ENCODE measurements at regions not wholly inside any gene's neighbourhood (a gene's known extent, or its start where the extent isn't known, plus 50 kb on each side); places are given as distances from the start of the nearest gene placed in this dataset.

GRCh38 chr15:26144836-26145235 lies 281.7 kb upstream of the ATP10A start:
- TF ChIP-seq, protein P1, sequence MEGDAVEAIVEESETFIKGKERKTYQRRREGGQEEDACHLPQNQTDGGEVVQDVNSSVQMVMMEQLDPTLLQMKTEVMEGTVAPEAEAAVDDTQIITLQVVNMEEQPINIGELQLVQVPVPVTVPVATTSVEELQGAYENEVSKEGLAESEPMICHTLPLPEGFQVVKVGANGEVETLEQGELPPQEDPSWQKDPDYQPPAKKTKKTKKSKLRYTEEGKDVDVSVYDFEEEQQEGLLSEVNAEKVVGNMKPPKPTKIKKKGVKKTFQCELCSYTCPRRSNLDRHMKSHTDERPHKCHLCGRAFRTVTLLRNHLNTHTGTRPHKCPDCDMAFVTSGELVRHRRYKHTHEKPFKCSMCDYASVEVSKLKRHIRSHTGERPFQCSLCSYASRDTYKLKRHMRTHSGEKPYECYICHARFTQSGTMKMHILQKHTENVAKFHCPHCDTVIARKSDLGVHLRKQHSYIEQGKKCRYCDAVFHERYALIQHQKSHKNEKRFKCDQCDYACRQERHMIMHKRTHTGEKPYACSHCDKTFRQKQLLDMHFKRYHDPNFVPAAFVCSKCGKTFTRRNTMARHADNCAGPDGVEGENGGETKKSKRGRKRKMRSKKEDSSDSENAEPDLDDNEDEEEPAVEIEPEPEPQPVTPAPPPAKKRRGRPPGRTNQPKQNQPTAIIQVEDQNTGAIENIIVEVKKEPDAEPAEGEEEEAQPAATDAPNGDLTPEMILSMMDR (IDR thresholded peaks at IDR 0.05): no peak
- 73% methylated on average over 4 of the region's 4 CpGs for WGBS
- Histone ChIP-seq H3K27me3 (replicated peaks; ENCODE audit: insufficient read depth) (no peaks in the 10 kb centered on the region), H3K4me1 (replicated peaks) (no peaks in the 10 kb centered on the region), H3K4me3 (no peak overlapping the region), H3K27ac (no peak overlapping the region), H3K36me3 (no peaks in the 10 kb centered on the region), H3K9me3 (no peaks in the 10 kb centered on the region)
- DNase-seq (ENCODE audit: low spot score): no peak
- intact Hi-C loops (cut with DNase I): no loop called here

- Histone ChIP-seq H3K9me3 (no peaks in the 10 kb centered on the region), H3K27ac (no peak overlapping the region), H3K27me3 (replicated peaks; ENCODE audit: insufficient read depth) (no peaks in the 10 kb centered on the region), H3K4me3 (no peak overlapping the region), H3K36me3 (no peaks in the 10 kb centered on the region), H3K4me1 (replicated peaks) (no peaks in the 10 kb centered on the region)
- WGBS: 98% methylated on average over 1 of the region's 1 CpG
- intact Hi-C loops (cut with DNase I): no loop called here
- TF ChIP-seq POLR2AphosphoS5 (IDR thresholded peaks at IDR 0.05) (no peak), POLR2A (IDR thresholded peaks at IDR 0.05) (no peak)
- TF ChIP-seq, protein P1 (IDR thresholded peaks at IDR 0.05): no peak
- DNase-seq (ENCODE audit: low spot score): no peak
Observed at GRCh38 chr15:26143221-26143620, 280.1 kb upstream of the ATP10A start.

- WGBS: 72% methylated on average over 11 of the region's 11 CpGs
- Histone ChIP-seq H3K36me3 (no peaks in the 10 kb centered on the region), H3K4me1 (replicated peaks) (no peaks in the 10 kb centered on the region), H3K27ac (no peak overlapping the region), H3K27me3 (replicated peaks; ENCODE audit: insufficient read depth) (no peaks in the 10 kb centered on the region), H3K9me3 (no peaks in the 10 kb centered on the region), H3K4me3 (no peak overlapping the region)
- TF ChIP-seq POLR2A (IDR thresholded peaks at IDR 0.05) (no peak), POLR2AphosphoS5 (IDR thresholded peaks at IDR 0.05) (no peak)
- TF ChIP-seq, protein P1 (IDR thresholded peaks at IDR 0.05): no peak
- intact Hi-C loops (cut with DNase I): no loop called here
- DNase-seq (ENCODE audit: low spot score): no peak
Observed at GRCh38 chr15:26134812-26135211, 271.7 kb upstream of the ATP10A start.

DNA sequence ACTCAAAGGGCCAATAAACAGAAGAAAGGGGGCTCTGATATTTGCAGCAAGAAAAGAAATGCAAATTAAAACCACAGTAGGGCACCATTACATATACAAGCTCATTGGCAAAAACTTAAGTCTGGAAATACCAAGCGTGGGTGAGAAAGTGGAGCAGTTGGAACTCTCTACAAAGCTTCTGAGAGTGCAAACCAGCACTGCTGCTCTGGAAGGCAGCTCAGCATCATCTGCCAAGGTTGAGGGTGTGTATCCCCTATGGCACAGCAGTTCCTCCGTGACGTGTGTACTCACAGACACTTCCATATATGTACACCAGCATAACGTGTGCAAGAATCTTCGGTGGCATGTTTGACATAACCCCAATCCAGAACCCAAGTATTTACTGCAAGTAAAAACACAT lies 271.0 kb upstream of the ATP10A start:
- TF ChIP-seq, protein P1 (IDR thresholded peaks at IDR 0.05): no peak
- no peak for TF ChIP-seq POLR2A (IDR thresholded peaks at IDR 0.05)
- no peak for TF ChIP-seq POLR2AphosphoS5 (IDR thresholded peaks at IDR 0.05)
- Histone ChIP-seq H3K27me3 (replicated peaks; ENCODE audit: insufficient read depth) (no peaks in the 10 kb centered on the region), H3K4me3 (no peak overlapping the region), H3K36me3 (no peaks in the 10 kb centered on the region), H3K27ac (no peak overlapping the region), H3K4me1 (replicated peaks) (no peaks in the 10 kb centered on the region), H3K9me3 (no peaks in the 10 kb centered on the region)
- intact Hi-C loops (cut with DNase I): no loop called here
- 81% methylated on average over 5 of the region's 5 CpGs for WGBS
- DNase-seq (ENCODE audit: low spot score): no peak

DNA sequence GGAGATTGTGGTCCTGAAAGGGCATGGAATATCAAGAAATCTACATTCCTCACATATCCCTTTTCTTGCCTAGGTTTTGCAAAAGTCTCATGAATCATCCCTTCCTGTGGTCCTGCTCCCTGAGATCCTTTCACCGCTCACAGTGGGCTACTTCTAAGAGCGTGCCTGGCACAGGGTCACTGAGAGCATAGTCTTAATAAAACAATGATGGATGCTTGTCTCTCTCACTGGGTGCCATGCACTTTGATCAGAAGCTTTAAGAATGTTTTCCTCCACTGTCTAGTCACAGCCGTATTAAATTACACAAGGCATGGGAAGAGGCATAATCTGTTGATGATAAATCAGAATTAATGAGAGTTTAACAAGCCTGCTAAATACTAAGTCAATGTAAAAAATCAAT lies 269.7 kb upstream of the ATP10A start:
- WGBS: 48% methylated on average over 3 of the region's 3 CpGs
- Histone ChIP-seq H3K9me3 (no peaks in the 10 kb centered on the region), H3K4me1 (replicated peaks) (no peaks in the 10 kb centered on the region), H3K36me3 (no peaks in the 10 kb centered on the region), H3K27ac (no peak overlapping the region), H3K4me3 (no peak overlapping the region), H3K27me3 (replicated peaks; ENCODE audit: insufficient read depth) (no peaks in the 10 kb centered on the region)
- TF ChIP-seq, protein P1 (IDR thresholded peaks at IDR 0.05): no peak
- no peak for TF ChIP-seq POLR2A (IDR thresholded peaks at IDR 0.05)
- TF ChIP-seq POLR2AphosphoS5 (IDR thresholded peaks at IDR 0.05): no peak
- no peak for DNase-seq (ENCODE audit: low spot score)
- intact Hi-C loops (cut with DNase I): no loop called here

All from prostate gland (tissue), 2 donors.